Activated CD4-positive, alpha-beta T cell treated with anti-CD3 and anti-CD28 coated beads for 4 hours (primary cell): ENCODE measurements at regions not wholly inside any gene's neighbourhood (a gene's known extent, or its start where the extent isn't known, plus 50 kb on each side); places are given as distances from the start of the nearest gene placed in this dataset.
"Not testable (repeated sequence)": the region's sequence is repeated elsewhere in the genome, so short reads cannot be mapped to it uniquely, and the experiment has no call there.

Source experiments
- DNase-seq, 2 donors: peaks; one replicate each; pipeline ENCODE4 v3.0.0-alpha.2; 2020

- no peak for DNase-seq
Observed at GRCh38 chr7:10521306-10521705, 452.4 kb upstream of the PHF14 start.

DNA sequence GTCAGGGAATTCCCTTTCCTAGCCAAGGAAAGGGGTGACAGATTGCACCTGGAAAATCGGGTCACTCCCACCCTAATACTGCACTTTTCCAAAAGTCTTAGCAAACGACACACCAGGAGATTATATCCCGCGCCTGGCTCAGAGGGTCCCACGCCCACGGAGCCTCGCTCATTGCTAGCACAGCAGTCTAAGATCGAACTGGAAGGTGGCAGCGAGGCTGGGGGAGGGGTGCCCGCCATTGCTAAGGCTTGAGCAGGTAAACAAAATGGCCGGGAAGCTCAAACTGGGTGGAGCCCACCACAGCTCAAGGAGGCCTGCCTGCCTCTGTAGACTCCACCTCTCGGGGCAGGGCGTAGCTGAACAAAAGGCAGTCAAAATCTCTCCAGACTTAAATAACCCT is 440.2 kb upstream of the PHF14 start:
- not testable (repeated sequence) for DNase-seq

DNA sequence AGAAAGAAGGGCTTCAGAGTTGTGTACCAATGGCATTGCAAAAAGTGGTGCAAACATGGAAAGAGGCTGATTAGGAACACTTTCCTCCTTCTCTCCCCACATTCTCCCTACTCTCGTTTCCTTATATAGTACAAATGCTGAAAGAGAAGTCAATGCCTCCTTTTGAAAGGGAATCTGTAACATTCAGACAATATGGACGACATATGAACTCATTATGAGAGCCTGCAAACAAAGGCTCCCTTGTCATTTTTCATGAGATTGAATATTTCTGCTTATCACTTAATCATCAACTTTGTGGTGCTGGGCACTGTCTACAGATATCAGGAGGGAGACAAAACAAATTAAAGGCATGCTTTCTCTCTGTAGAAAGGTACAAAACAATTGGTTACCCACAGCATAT is 437.1 kb upstream of the PHF14 start:
- no peak for DNase-seq

- no peak for DNase-seq
Observed at GRCh38 chr7:10537764-10538163, 435.9 kb upstream of the PHF14 start.

DNA sequence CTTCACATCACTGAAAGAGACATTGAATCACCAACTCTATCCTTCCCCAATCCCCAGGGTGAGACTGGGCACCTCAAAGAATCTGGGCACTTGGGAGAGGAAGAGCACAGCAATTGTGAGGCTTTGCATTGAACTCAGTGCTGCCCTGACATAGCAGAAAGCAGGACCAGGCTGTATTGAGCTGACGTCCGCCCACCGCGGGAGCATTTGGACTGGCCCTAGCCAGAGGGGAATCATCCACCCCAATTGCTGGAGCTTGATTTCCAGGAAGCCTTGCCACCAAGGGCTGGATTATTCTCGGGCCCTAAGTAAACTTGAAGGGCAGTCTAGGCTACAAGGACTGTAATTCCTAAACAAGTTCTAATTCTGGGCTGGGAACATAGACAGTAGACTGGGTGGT is 416.3 kb upstream of the PHF14 start:
- no peak for DNase-seq

DNA sequence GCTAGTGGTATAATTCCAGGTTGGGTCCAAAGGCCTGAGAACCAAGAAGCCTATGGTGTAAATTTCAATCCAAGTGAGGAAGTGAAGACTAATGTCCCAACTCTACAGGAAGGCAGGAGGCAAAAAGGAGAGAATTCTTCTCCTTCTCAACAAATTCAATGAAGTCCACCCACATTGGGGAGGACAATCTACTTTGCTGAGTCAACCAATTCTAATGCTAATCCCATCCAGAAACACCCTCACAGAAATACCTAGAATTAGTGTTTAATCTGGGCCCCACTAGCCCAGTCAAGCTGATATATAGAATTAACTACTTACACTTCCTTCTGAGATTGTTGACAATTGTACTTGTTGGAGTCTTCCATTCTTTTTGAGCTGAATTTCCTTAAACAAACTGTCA is 413.2 kb upstream of the PHF14 start:
- no peak for DNase-seq

GRCh38 chr7:10568891-10569290 is 404.8 kb upstream of the PHF14 start:
- DNase-seq = no peak

DNA sequence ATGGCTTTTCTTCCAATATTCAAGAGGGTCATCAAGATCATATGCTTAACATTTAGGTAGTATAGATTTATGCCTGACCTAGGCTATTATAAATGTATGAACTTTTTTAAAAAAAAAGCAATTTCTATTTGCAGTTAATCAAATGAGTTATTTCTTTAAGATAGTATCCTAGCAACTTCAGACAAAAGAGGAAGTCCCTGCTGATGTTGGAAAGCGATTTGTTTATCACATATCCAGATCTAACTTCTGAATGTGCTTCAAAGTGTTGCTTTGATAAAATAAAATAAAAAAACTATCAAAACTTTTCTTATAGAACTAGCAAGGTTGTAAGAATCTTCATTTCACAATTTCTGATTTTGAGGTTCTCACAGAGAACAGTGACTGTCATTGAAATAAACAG is 401.9 kb upstream of the PHF14 start:
- no peak for DNase-seq

- DNase-seq = no peak
Observed at GRCh38 chr7:10577866-10578374, 395.8 kb upstream of the PHF14 start.

DNA sequence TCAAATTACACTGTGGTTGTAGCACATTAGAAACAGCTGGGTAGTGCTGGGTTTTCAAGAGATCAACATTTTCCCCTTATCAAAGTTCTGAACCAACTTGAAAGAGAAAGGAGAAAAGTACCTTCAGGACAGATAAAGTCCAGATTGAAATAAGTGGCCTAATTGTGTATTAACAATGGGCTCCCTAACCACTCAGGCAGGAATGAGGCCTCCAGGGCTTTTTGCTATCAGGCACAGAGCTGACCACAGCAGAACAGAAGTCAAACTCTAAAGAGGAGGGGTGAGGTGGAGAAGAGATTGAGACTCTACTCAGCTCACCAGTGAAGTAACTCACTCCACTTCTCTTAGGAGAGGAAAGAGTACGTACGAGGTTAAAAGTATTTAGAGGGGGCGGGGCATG is 394.1 kb upstream of the PHF14 start:
- no peak for DNase-seq

GRCh38 chr7:10584886-10585285 is 388.8 kb upstream of the PHF14 start:
- DNase-seq = no peak

DNA sequence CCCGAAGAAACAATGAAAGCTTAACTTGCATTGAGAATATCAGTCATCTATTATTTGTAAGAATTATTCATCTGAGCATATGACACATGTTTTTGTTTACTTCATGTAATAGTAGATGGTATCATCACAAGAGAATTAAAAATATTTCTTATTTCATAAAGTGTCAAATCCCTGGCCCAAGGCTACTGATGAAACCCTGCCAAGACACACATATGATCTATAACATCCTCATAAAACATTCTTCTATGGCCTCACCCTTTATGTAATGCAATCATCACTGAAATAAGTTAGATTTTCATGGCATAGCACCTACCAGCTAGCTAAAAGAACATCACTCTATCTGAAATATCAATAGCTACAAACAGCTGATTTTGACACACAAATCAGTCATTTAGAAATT is 385.6 kb upstream of the PHF14 start:
- no peak for DNase-seq

DNA sequence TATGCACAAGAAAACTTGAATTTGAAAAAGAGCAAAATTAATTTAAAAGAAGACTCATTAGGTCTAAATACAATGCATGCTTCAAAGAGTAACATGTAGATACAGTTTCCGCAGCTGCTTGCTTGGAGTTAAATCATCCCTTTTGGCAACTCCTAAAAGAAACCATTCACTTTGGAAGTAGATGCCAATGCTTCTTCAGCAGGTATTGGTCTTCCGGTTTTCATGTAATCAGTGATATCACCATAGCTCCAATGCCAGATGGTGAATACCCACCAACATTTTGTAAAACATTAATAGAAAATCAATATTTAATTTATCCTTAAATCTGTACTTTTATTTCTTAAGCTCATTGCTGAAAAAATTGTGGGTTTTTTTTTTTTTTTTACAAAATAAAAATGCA is 381.1 kb upstream of the PHF14 start:
- no peak for DNase-seq

GRCh38 chr7:10593080-10593479 is 380.6 kb upstream of the PHF14 start:
- DNase-seq = no peak

DNA sequence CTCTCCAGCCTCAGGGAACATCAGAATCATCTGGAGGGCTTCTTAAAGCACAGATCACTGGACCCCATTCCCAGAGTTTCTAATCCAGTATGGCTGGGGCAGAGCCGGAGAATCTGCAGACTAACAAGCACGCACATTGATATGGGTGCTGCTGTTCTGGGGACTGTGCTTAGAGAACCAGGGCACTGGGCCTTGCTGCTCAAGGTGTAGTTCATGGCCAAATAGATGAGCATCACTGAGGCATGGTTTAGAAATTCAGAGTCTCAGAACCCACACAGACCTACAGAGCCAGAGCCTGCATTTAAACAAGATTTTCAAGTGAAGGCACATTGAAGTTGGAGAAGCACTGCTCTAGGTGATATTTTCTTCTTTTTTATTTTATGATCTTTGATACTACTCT is 376.8 kb upstream of the PHF14 start:
- no peak for DNase-seq

DNA sequence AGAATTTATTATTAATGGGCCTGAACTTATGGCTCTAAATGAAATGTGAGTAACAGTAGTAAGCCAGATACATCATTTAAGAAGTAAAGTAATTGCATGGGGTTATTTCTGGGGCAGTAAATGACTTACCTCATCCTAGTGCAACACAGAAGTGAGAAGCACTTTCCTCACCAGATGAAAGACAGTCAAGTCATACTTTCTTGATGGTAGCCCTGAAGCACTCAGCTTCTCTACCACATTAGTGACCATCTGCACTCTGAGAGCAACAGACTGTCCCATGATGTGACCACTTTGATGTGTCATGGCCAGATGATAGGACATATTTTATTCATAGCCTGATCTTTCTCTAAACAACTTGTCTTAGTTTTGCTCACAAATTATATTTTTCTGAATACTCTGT is 369.5 kb upstream of the PHF14 start:
- no peak for DNase-seq

DNA sequence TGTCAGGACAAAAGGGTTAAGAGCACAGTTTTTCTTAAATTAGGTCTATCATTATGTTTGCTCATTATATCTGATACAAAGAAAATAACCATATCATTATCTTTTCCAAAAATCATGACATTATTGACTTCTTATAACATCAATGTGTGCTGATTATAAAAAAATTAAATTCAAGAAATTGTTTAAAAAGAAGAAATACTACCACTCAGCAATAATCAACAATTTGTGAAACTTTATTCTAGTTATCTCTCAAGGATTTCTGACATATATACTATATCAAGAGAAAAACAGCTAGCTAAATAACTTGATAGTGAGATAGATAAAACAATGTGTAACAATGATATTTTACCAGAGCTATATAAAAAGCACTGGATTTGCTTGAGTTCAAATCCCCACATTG is 360.7 kb upstream of the PHF14 start:
- no peak for DNase-seq

- DNase-seq = no peak
Observed at GRCh38 chr7:10618953-10619352, 354.7 kb upstream of the PHF14 start.

DNA sequence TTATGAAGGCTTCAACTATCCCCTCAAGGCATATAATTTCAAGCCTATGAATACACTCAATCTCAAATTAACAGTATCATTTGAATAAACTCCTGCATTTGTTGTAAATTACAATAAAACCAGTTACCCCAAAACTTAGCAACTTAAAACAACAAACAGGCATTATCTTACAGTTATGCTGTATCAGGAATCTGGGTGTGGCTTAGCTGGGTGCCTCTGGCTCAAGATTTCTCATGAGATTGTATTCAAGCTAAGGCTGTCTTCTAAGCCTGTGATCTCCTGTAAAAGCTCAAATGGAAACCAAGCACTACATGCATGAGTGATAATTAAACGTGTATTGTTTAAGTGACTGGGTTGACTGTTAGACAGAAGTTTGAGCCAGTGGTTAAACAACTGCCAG is 341.0 kb upstream of the PHF14 start:
- no peak for DNase-seq

DNA sequence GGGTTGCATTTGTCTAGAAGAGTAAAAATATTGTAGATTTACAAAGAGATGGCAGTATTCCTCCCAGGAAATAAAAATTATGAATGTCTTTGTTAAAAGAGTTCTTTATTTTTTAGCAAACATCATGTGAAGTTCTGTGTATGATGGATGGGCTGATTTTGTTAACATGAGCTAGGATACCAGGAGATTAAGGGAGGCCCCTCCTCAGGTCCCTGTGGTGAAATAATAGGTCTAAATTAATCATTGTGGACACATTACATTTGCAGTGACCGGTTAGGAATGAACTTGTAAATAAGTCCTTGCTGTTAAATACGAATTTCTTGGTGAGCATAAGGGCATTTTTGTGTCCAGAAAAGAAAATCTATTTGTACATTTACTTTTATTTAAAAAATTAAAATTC is 339.4 kb upstream of the PHF14 start:
- no peak for DNase-seq

GRCh38 chr7:10637991-10638390 is 335.7 kb upstream of the PHF14 start:
- DNase-seq = no peak

- DNase-seq = no peak
Observed at GRCh38 chr7:10643545-10643944, 330.1 kb upstream of the PHF14 start.

DNA sequence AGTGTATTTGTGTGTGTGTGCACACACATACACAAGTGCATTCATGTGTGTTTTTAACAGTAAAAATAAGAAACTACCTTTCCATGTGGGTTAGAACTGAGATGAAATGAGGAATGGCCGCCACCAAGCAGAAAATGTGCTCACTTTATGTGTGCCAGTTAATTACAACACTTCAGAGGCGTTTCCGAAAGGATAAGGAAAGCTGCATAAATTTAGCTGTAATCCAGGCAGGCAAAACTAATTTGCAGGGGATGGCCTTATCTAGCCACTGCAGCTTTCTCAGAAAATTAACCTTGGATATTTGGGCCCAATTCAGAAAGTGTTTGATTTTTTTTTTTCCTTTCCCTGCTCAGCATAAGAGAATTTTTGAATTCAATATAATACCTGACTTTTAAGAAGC is 328.8 kb upstream of the PHF14 start:
- DNase-seq = no peak

DNA sequence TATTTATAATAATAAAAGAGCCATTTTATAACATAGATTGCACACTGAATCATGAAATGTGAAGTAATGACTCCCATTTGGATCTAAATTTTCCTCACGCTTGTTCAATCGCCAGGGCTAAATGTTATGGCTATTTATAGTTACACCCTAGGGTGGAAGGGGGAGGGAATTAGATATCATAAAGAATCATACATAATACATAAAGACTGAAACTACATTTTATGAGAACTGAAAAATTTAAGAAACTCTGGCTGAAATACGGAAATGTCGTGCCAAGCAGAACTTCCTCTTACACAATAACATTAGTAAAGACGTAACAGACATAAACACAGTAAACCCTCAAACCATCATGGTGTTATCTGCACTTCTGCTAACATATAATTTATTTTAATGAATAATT is 327.5 kb upstream of the PHF14 start:
- no peak for DNase-seq

- DNase-seq = no peak
Observed at GRCh38 chr7:10648289-10648688, 325.4 kb upstream of the PHF14 start.

DNA sequence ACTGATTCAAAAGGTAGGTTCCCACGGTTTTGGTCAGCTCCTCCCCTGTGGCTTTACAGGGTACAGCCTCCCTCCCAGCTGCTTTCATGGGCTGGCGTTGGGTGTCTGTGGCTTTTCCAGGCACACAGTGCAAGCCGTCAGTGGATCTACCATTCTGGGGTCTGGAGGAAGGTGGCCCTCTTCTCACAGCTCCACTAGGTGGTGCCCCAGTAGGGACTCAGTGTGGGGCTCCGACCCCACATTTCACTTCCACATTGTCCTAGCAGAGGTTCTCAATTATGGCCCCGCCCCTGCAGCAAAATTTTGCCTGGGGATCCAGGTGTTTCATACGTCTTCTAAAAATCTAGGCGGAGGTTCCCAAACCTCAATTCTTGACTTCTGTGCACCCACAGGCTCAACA is 324.6 kb upstream of the PHF14 start:
- DNase-seq = not testable (repeated sequence)
